ENCODE measurements at regions not wholly inside any gene's neighbourhood (a gene's known extent, or its start where the extent isn't known, plus 50 kb on each side); places are given as distances from the start of the nearest gene placed in this dataset.
"Not testable (repeated sequence)": the region's sequence is repeated elsewhere in the genome, so short reads cannot be mapped to it uniquely, and the experiment has no call there.

DNA sequence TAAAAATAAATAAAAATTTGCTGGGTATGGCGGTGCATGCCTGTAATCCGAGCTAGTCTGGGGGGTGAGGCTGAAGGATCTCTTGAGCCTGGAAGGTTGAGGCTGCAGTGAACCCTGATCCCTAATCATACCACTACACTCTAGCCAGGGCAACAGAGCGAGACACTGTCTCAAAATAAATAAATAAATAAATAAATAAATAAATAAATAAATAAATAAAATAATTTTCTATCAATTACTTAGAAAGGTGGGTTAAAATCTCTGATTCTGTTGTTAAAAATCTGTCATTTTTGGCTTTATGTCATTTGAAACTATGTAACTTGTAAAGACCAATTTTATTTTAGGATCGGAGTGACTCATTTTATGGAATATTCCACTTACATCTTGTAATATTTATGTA is 958.6 kb downstream of the NXPH1 start:
- no peak overlapping the region for H3K4me3 ChIP-seq
- no peaks in the 10 kb centered on the region for H3K36me3 ChIP-seq (ENCODE audit: low read depth, missing control alignments)
- intact Hi-C loops (cut with DNase I; ENCODE audit: low total_unique reads): no loop called here
- H3K27me3 ChIP-seq: no peaks in the 10 kb centered on the region
- no peak for DNase-seq
- no peak overlapping the region for H3K27ac ChIP-seq
- H3K4me1 ChIP-seq: no peaks in the 10 kb centered on the region
- no peaks in the 10 kb centered on the region for H3K9me3 ChIP-seq
- 89 to 93% methylated on average over 4 of the region's 4 CpGs for WGBS, 2 donors
- TF ChIP-seq POLR2A (IDR thresholded peaks at IDR 0.05): no peak
- TF ChIP-seq, protein P1, sequence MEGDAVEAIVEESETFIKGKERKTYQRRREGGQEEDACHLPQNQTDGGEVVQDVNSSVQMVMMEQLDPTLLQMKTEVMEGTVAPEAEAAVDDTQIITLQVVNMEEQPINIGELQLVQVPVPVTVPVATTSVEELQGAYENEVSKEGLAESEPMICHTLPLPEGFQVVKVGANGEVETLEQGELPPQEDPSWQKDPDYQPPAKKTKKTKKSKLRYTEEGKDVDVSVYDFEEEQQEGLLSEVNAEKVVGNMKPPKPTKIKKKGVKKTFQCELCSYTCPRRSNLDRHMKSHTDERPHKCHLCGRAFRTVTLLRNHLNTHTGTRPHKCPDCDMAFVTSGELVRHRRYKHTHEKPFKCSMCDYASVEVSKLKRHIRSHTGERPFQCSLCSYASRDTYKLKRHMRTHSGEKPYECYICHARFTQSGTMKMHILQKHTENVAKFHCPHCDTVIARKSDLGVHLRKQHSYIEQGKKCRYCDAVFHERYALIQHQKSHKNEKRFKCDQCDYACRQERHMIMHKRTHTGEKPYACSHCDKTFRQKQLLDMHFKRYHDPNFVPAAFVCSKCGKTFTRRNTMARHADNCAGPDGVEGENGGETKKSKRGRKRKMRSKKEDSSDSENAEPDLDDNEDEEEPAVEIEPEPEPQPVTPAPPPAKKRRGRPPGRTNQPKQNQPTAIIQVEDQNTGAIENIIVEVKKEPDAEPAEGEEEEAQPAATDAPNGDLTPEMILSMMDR (IDR thresholded peaks at IDR 0.05): no peak

DNA sequence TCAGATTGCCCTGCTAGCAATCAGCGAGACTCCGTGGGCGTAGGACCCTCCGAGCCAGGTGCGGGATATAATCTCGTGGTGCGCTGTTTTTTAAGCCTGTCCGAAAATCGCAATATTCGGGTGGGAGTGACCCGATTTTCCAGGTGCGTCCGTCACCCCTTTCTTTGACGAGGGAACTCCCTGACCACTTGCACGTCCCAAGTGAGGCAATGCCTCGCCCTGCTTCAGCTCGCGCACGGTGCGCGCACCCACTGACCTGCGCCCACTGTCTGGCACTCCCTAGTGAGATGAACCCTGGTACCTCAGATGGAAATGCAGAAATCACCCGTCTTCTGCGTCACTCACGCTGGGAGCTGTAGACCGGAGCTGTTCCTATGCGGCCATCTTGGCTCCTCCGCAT is 971.0 kb downstream of the NXPH1 start:
- H3K27ac ChIP-seq; intact Hi-C loops (cut with DNase I; ENCODE audit: low total_unique reads); H3K27me3 ChIP-seq; H3K9me3 ChIP-seq; DNase-seq; H3K36me3 ChIP-seq (ENCODE audit: low read depth, missing control alignments); H3K4me3 ChIP-seq; H3K4me1 ChIP-seq: not testable (repeated sequence)
- WGBS, 2 donors: 82 to 89% methylated on average over 21 to 28 of the region's 28 CpGs

DNA sequence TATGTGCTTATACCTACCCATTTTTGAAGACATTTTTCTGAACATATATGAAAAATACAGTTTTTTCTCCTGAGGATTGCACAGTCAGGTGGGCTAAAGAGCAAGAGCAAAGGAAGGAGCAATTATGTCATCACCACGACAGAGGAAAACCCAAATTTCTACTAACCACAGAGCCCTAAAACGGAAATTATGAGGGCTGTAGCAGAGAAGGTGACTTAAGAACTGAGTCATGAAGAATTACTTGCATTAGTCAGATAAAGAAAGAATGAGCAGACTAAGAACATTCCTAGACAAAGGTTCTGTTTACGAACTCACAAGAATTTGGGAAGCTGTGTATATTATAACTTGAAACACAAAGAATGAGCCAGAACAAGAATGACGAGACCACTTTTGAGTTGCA is 974.4 kb downstream of the NXPH1 start:
- DNase-seq: no peak
- Histone ChIP-seq H3K27ac (no peak overlapping the region), H3K36me3 (ENCODE audit: low read depth, missing control alignments) (no peaks in the 10 kb centered on the region), H3K27me3 (no peaks in the 10 kb centered on the region), H3K4me3 (no peak overlapping the region), H3K4me1 (no peaks in the 10 kb centered on the region), H3K9me3 (no peaks in the 10 kb centered on the region)
- WGBS, 2 donors: 83 to 84% methylated on average over 4 of the region's 4 CpGs
- intact Hi-C loops (cut with DNase I; ENCODE audit: low total_unique reads): no loop called here
- TF ChIP-seq, protein P1 (IDR thresholded peaks at IDR 0.05): no peak
- no peak for TF ChIP-seq POLR2A (IDR thresholded peaks at IDR 0.05)

DNA sequence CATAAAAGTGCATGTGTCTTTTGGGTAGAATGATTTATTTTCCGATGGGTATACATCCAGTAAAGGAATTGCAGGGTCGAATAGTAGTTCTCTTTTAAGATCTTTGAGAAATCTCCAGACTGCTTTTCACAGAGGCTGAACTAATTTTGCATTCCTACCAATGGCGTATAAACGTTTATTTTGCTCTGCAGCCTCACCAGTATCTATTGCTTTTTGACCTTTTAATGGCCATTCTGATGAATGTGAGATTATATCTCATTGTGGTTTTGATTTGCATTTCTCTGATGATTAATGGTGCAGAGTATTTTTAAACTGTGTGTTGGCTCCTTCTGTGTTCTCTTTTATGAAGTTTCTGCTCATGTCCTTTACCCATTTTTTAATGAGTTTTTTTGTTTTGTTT is 1020.1 kb downstream of the NXPH1 start:
- WGBS, 2 donors: 55 to 58% methylated on average over 4 of the region's 4 CpGs
- intact Hi-C loops (cut with DNase I; ENCODE audit: low total_unique reads): no loop called here
- H3K36me3 ChIP-seq (ENCODE audit: low read depth, missing control alignments): no peaks in the 10 kb centered on the region
- H3K9me3 ChIP-seq: no peaks in the 10 kb centered on the region
- no peak overlapping the region for H3K4me3 ChIP-seq
- H3K4me1 ChIP-seq: no peaks in the 10 kb centered on the region
- DNase-seq: no peak
- no peak overlapping the region for H3K27ac ChIP-seq
- no peaks in the 10 kb centered on the region for H3K27me3 ChIP-seq
- TF ChIP-seq POLR2A (IDR thresholded peaks at IDR 0.05): no peak
- TF ChIP-seq, protein P1 (IDR thresholded peaks at IDR 0.05): no peak

DNA sequence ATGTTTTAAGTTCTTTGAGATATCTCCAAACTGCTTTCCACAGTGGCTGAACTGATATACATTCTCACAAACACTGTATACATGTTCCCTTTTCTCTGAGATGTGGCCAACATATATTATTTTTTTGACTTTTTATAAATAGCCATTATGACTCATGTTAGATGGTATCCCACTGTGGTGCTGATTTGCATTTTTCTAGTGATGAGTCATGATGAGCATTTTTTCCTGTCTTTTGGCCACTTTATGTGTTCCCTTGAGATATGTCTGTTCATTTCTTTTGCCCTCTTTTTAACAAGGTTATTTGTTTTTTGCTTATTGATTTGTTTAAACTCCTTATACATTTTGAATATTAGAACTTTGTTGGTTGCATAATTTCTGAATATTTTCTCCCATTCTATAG is 1055.1 kb downstream of the NXPH1 start:
- intact Hi-C loops (cut with DNase I; ENCODE audit: low total_unique reads): no loop called here
- H3K4me1 ChIP-seq: no peaks in the 10 kb centered on the region
- H3K9me3 ChIP-seq: no peaks in the 10 kb centered on the region
- TF ChIP-seq, protein P1 (IDR thresholded peaks at IDR 0.05): no peak
- no peak for TF ChIP-seq POLR2A (IDR thresholded peaks at IDR 0.05)
- no peak for DNase-seq
- no peaks in the 10 kb centered on the region for H3K27me3 ChIP-seq
- H3K4me3 ChIP-seq: no peak overlapping the region
- H3K36me3 ChIP-seq (ENCODE audit: low read depth, missing control alignments): no peaks in the 10 kb centered on the region
- H3K27ac ChIP-seq: no peak overlapping the region

All from testis (tissue), 2 donors.